HFFc6 (cell line): ENCODE measurements at regions not wholly inside any gene's neighbourhood (a gene's known extent, or its start where the extent isn't known, plus 50 kb on each side); places are given as distances from the start of the nearest gene placed in this dataset.

Experiments used
- DNase-seq: peaks from one replicate; pipeline ENCODE4 v3.0.0-alpha.2; 2018
- H3K27ac Mint-ChIP-seq: 2 replicates; pipeline ENCODE4 v1.8.0; 2020; ENCODE audit warnings: mild to moderate bottlenecking, mixed read lengths
- H3K27me3 Mint-ChIP-seq: 2 replicates; pipeline ENCODE4 v1.8.0; 2021; ENCODE audit warnings: mild to moderate bottlenecking, moderate library complexity, mixed read lengths; ENCODE audit not compliant: insufficient read depth
- H3K36me3 Mint-ChIP-seq: 2 replicates; pipeline ENCODE4 v1.8.0; 2021; ENCODE audit warnings: low read depth, mixed read lengths
- H3K4me1 Mint-ChIP-seq: 2 replicates; pipeline ENCODE4 v1.8.0; 2020; ENCODE audit warnings: low read depth, mixed read lengths
- H3K4me3 Mint-ChIP-seq: 2 replicates; pipeline ENCODE4 v1.8.0; 2020; ENCODE audit warnings: mild to moderate bottlenecking, moderate library complexity, mixed read lengths
- H3K9me3 Mint-ChIP-seq: 2 replicates; pipeline ENCODE4 v1.8.0; 2020; ENCODE audit warnings: mild to moderate bottlenecking, mixed read lengths
- CTCF ChIP-seq: fragments of 200-600 bp; sonication (generic); IDR thresholded peaks from 2 replicates; pipeline ENCODE4 v1.5.0; 2021; ENCODE audit warnings: antibody characterized with exemption, mild to moderate bottlenecking

DNA sequence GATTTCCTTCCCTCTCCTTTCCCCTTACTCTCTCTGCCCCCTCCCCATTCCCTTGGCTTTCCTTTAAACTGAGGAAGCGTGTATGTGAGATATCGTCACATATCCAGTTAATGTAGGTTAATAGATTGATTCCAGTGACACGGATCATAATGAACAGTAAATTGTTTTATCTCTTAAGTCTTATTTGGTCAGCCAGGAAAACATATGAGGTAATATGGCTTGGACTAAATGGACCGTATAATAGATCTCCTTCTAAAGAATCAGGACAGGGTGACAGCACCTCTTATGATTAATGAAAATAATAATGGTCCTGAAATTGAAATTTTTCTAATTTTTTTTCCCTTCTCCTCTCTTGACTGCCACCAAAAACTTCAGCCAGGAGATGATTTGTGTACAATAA, 779.8 kb upstream of the NR2F2 start:
- Mint-ChIP-seq H3K4me1 (peaks cover 6% of the 10 kb centered on the region), H3K27me3 (no peaks in the 10 kb centered on the region), H3K36me3 (no peaks in the 10 kb centered on the region), H3K4me3 (no peak overlapping the region), H3K27ac (no peak overlapping the region), H3K9me3 (no peaks in the 10 kb centered on the region)
- no peak for TF ChIP-seq CTCF
- DNase-seq: no peak

DNA sequence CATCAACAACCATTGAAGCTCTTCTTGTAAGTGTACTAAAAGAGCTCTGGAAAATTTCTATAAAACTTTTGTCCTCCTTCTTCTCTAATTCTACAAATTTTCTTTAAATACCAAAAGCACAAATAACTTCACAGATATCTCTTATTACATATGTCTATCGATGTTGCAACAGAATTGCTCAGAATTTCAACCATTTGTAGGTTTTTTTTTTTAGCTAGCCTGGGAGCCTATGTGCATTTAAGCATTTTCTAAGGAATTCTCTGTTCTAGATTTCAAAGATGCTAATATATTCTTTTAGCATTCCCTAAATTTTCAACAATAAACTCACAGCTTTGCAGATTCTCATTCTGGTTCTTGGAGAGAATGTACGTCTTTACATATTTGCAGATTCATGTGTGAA, 774.3 kb upstream of the NR2F2 start:
- H3K9me3 Mint-ChIP-seq: no peaks in the 10 kb centered on the region
- no peak overlapping the region for H3K4me3 Mint-ChIP-seq
- H3K27ac Mint-ChIP-seq: 0 out of 2 replicates have a peak overlapping the region, but pooled peaks have one; percentile 18
- no peak for TF ChIP-seq CTCF
- no peak for DNase-seq
- no peaks in the 10 kb centered on the region for H3K36me3 Mint-ChIP-seq
- H3K27me3 Mint-ChIP-seq: no peaks in the 10 kb centered on the region
- peaks cover 46% of the 10 kb centered on the region for H3K4me1 Mint-ChIP-seq

DNA sequence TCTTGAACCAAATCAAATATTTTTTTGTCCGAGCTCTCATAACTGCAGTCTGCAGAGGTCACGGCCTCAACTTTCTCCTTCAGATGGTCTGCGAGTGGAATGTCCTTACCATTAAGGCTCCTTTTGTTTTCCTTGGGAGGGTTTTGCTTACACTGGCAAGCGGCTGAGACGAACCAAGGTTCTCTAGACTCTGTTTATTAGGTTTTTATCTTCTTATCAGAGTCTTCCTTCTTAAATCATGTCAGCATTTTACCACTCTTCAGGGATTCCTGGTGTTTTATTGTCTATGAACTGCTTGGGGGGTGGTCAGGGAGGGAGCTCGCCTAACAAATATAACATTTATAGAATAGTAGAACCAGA, 773.7 kb upstream of the NR2F2 start:
- Mint-ChIP-seq H3K4me3 (no peak overlapping the region), H3K36me3 (no peaks in the 10 kb centered on the region), H3K4me1 (peaks cover 52% of the 10 kb centered on the region), H3K27ac (peak overlapping the region; percentile 25; the same call in 1 of the 2 replicates), H3K9me3 (no peaks in the 10 kb centered on the region), H3K27me3 (no peaks in the 10 kb centered on the region)
- DNase-seq: no peak
- no peak for TF ChIP-seq CTCF

DNA sequence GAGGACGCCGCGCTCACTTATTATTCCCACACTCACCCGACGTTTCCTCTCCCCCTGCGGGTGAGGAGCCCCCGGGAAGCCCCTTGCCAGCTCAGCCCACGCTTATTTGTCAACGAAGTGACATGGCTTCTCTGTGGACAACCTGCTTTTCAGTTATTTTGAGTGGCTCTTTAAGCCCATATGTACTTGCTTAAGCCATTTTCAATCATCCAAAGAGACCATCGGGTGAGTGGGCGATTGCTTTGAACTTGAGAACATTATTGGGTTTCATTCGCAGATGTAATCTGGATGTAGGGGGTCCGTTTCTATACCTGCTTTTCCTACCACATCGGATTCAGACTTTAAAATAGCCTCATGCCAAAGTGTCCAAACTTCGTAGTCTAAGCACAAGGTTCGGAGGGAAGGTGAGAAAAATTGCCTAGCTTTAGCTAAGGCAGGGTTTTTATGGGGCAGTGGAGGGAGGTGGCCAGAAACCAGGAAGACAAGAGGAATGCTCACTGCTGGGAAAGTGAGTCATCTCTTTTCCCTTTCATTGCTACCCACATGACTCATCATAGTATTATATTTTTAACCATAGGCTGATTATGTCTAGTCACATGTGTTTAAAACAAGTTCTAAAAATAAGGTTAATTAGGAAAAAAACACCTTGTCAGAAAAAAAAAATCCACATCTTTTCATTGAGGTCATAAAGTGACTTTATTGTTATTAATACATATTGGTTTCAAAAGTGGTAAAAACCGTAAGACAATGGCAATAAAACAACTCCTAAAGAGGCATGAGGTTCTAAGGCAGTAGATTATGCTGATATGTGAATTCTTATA, 773.1 kb upstream of the NR2F2 start:
- Mint-ChIP-seq H3K27ac (peak overlapping the region; percentile 86), H3K4me1 (peaks cover 52% of the 10 kb centered on the region), H3K4me3 (peak overlapping the region; percentile 27; the same call in 1 of the 2 replicates), H3K9me3 (no peaks in the 10 kb centered on the region), H3K27me3 (no peaks in the 10 kb centered on the region), H3K36me3 (no peaks in the 10 kb centered on the region)
- DNase-seq: peak; percentile 88
- TF ChIP-seq CTCF: no peak

GRCh38 chr15:95558131-95558530, 772.4 kb upstream of the NR2F2 start:
- peak; percentile 6 for DNase-seq
- H3K27ac Mint-ChIP-seq: peak overlapping the region; percentile 86
- TF ChIP-seq CTCF: no peak

More at GRCh38 chr15:95558131-95558530, 772.4 kb upstream of the NR2F2 start:
- Mint-ChIP-seq H3K36me3 (no peaks in the 10 kb centered on the region), H3K9me3 (no peaks in the 10 kb centered on the region), H3K27me3 (no peaks in the 10 kb centered on the region), H3K4me3 (peak overlapping the region; percentile 21; the same call in 1 of the 2 replicates), H3K4me1 (peaks cover 52% of the 10 kb centered on the region)
